GM10266 (cell line): ENCODE measurements at regions not wholly inside any gene's neighbourhood (a gene's known extent, or its start where the extent isn't known, plus 50 kb on each side); places are given as distances from the start of the nearest gene placed in this dataset.

Source experiments
- DNase-seq: peaks from one replicate; pipeline ENCODE4 v3.0.0; 2012; ENCODE audit errors: extremely low spot score
- TF ChIP-seq, protein P1 (sequence below): IDR thresholded peaks from 2 replicates; pipeline ENCODE4 v1.5.1; 2012; ENCODE audit warnings: mild to moderate bottlenecking, low read depth; ENCODE audit not compliant: control insufficient read depth, insufficient read depth; ENCODE audit errors: missing control alignments

DNA sequence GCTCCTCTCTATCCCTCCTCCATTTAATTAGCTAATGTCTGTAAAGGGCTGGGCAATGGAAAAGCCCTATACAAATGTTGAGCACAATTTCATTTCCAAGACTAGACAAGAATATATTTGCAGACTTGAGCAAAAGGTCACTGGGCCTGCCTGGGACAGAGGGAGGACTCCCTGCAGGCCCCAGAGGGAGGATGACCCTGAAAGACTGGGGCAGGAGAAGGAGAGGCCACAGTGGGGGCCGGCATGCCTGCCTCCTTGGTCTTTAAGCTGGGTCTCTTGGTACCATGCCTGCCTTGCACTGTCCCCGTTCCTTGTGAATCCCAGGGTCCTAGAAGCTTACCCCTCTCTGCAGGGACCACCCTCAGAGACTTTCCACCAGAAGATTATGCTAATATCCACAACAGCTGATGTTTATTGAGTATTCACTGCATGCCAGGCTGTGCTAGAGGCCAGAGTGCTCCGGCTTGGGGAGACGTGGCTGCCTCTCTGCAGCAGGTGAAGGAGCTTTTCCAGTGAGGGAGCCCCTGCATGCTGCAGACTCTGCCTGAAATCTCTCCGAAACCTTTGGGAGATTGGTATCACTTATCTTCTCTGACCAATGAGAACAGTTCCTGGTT, 72.7 kb upstream of the HSPA9 start:
- DNase-seq = no peak
- TF ChIP-seq, protein P1, sequence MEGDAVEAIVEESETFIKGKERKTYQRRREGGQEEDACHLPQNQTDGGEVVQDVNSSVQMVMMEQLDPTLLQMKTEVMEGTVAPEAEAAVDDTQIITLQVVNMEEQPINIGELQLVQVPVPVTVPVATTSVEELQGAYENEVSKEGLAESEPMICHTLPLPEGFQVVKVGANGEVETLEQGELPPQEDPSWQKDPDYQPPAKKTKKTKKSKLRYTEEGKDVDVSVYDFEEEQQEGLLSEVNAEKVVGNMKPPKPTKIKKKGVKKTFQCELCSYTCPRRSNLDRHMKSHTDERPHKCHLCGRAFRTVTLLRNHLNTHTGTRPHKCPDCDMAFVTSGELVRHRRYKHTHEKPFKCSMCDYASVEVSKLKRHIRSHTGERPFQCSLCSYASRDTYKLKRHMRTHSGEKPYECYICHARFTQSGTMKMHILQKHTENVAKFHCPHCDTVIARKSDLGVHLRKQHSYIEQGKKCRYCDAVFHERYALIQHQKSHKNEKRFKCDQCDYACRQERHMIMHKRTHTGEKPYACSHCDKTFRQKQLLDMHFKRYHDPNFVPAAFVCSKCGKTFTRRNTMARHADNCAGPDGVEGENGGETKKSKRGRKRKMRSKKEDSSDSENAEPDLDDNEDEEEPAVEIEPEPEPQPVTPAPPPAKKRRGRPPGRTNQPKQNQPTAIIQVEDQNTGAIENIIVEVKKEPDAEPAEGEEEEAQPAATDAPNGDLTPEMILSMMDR = no peak

DNA sequence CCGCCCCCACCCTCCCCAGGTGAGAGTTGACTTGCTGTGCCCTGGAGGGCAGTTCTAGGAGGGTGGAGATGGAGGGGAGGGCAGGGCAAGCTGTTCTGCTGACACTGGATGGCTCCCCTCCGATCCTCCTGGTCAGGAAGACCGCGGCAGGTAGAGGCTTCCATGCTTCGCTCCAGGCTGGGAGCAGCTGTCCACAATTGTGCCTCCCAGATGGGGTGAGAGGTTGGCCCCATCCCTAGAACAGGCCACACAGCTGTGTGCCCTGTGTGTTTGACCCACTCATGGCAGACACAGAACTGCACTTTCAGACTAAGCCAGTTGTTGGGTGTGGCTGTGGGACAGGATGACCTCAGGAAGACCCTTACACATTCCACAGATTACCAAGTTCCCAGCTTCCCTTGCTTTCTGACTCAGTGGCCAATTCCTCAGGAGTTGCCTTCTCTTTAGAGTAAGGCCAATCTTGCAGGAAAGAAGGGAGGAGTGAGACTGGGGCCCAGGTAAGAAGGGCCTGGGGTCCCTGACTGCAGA, 72.1 kb upstream of the HSPA9 start:
- TF ChIP-seq, protein P1 = no peak
- DNase-seq = no peak

DNA sequence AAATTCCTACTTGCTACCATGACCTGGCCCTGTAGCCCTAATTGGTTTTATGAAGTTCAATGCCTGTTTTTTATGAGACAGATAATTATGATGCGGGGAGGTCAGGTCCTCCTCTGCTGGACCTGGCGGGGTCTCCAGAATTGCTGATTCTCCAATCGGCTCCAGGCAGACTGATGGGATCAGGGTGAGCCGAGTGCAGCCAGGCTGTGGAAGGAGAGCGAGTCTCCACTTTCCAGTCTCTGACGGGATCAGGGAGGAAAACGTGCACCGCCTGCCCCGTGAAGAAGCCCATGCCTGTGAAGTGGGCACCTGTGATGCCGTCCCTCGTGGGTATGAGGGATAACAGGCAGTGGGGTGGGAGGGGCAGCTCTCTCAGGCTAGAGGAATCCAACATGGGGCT, 71.5 kb upstream of the HSPA9 start:
- DNase-seq = no peak
- TF ChIP-seq, protein P1 = no peak

DNA sequence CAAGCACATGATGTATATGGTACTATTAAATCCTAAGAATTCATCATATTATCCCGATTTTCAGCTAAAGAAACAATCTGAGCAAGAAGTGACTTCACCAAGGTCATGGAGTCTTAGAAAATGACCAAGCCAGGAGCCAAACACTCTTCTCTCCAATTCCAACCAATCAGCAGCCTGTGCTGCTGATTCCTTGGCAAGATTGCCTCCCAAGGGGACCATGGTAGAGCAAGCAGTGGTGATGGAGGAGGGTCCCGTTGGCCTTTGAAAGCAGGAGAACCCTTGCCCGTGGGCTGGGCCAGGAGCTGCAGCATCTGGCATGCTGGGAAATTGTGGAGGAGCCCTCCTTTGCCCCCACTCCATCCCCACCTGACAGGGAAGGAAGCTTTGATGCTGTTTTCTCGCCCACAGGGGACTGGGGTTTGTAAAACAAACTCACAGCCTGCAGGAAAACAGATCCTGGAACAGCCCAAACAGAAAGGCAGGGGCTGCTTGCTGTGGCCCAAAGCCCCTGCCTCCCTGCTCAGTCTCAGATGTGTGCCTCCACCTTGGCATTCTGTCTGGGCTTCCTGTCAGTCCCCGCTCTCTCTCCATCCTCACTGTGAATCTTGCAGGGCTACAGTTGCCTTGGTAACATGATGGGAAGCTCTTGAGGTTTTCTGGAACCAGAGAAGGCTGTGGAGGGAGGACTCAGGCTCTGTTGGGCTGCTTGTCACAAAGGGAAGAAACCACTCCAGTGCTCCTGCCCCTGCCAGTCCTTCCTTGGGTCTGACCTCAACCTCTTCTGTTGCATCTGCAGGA, 70.8 kb upstream of the HSPA9 start:
- TF ChIP-seq, protein P1 = no peak
- DNase-seq = no peak

DNA sequence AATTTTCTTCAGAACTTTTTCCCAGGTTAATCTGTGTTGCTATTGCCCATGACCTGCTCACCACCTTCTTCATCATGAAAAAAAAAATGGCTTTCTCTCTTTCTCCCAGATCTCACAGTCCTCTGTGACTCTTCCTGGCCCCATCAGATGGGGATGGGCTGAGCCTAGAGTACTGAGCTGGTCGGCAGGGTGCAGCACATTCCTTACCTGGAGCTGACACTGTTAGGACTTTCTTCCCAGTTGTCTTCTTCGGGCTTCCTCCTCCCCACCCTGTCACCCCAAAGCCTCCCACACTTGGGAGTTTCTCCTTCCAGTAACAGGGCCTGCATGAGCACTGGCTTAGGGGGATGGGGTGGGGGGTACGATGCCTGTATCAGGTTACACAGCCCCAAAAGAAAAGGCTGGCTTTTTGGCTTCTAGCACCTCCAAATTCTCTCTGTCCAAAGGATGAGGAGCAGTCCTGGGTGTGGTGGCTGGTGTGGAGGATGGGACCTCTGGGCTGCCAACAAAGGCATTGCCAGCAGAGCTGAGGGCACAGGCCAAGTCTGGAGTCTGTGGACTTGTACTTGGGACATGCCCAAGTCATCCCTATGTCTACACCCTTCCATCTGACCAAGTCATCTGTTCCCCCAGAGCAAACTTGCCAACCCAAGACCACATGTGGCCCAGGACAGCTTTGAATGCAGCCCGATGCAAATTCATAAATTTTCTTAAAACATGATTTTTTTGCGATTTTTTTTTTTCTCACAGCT, 68.0 kb upstream of the HSPA9 start:
- TF ChIP-seq, protein P1 = no peak
- no peak for DNase-seq

DNA sequence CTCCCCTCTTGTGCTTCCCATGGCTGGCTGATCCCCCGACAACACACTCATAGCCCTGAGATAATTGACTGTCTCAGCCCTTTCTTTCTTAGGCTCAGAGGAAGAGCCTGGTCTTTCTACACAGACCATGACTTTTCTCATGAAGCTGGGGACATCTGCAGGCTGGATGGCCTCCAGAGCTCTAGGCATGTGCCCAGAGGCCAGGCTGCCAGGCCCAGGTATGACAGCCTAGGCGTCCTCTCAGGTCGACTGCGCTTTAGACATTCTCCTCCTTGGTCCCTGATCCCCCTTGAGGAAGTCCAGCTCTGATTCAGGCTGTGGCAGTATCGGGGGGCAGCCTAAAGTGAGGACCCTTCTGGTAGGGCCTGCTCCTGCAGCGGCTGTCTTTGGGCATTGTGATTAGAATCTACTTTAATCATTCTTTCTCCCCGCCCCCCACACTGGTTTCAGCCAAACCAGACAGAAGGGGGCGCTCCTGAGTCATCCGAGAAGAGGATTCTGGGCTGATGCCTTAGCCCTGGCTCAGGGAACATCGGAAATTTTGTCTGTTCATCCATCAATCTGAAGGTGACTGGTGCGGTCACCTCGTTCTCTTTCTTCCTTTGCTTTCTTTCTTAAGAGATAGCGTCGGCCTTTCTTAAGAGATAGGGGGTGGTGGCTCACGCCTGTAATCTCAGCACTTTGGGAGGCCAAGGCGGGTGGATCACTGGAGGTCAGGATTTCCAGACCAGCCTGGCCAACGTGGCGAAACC, 66.5 kb upstream of the HSPA9 start:
- TF ChIP-seq, protein P1 = peak; percentile 73
- DNase-seq = peak; percentile 57
